ENCODE measurements at regions not wholly inside any gene's neighbourhood (a gene's known extent, or its start where the extent isn't known, plus 50 kb on each side); places are given as distances from the start of the nearest gene placed in this dataset.

- H3K27ac ChIP-seq, result no peak overlapping the region
- no peak for TF ChIP-seq ZFX (IDR thresholded peaks at IDR 0.05; ENCODE audit: borderline replicate concordance)
- no peak for TF ChIP-seq CTCF (IDR thresholded peaks at IDR 0.05)
Observed at GRCh38 chr14:103273145-103273744, 60.8 kb upstream of the EIF5 start.

DNA sequence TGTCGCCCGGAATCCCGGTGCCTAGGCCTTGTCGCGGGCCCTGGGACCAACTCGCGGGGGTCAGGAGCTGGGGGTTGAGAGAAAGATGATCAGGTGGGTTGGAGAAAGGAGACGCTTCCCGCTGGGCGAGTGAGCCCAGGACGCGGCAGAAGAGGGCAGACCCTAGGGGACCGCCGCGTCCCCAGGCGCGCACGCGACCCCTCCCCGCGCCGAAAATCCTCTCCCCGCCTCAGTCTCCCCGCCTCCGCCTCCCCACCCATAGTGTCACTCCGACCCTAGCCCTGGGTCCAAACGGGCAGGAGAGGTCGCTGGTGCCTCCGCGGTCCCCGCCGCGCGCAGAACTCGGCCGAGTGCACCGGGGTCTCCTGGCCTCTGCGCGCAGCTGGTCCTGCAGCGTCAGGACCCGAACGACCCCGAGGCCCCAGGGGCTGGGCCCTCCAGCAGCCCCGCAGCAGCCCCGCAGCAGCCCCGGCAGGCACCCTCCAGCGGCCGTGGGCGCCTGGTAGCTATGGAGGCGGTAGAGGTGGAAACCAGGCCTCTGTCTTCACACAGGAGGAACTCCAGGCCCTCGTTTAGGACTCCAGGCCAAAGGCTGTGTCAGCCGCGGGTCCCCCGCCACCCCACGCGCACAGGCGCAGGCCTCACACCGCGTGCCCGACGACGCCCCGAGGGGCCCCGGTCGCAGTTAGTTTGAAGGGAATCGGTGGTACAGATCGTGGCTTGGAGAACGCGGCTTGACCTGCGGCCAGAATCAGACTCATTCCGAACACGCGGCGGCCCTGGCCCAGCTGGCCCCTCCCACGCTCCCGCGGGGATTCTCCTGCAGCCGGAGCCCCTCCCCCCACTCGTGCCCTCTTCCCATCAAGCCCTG, 60.1 kb upstream of the EIF5 start:
- no peak overlapping the region for H3K27ac ChIP-seq
- TF ChIP-seq CTCF (IDR thresholded peaks at IDR 0.05) (no peak), ZFX (IDR thresholded peaks at IDR 0.05; ENCODE audit: borderline replicate concordance) (no peak)

GRCh38 chr14:103275000-103275399, 59.0 kb upstream of the EIF5 start:
- H3K27ac ChIP-seq, result no peak overlapping the region
- TF ChIP-seq ZFX (IDR thresholded peaks at IDR 0.05; ENCODE audit: borderline replicate concordance) (no peak), CTCF (IDR thresholded peaks at IDR 0.05) (no peak)

DNA sequence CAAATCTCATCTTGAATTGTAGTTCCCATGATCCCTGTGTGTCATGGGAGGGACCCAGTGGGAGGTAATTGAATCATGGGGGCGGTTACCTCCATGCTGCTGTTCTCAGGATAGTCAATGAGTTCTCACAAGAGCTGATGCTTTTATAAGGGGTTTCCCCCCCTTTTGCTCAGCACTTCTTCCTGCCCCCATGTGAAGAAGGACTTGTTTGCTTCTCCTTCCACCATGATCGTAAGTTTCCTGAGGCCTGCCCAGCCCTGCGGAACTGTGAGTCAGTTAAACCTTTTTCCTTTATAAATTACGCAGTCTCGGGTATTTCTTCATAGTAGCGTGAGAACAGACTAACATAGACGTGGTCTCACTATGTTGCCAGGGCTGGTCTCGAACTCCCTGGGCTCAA, 56.1 kb upstream of the EIF5 start:
- TF ChIP-seq CTCF (IDR thresholded peaks at IDR 0.05), result no peak
- no peak for TF ChIP-seq ZFX (IDR thresholded peaks at IDR 0.05; ENCODE audit: borderline replicate concordance)
- no peak overlapping the region for H3K27ac ChIP-seq

- TF ChIP-seq CTCF (IDR thresholded peaks at IDR 0.05) (no peak), ZFX (IDR thresholded peaks at IDR 0.05; ENCODE audit: borderline replicate concordance) (no peak)
- no peak overlapping the region for H3K27ac ChIP-seq
Observed at GRCh38 chr14:103279142-103280025, 54.7 kb upstream of the EIF5 start.

- no peak overlapping the region for H3K27ac ChIP-seq
- no peak for TF ChIP-seq CTCF (IDR thresholded peaks at IDR 0.05)
- TF ChIP-seq ZFX (IDR thresholded peaks at IDR 0.05; ENCODE audit: borderline replicate concordance), result no peak
Observed at GRCh38 chr14:103280278-103280928, 53.6 kb upstream of the EIF5 start.
